ENCODE measurements at regions not wholly inside any gene's neighbourhood (a gene's known extent, or its start where the extent isn't known, plus 50 kb on each side); places are given as distances from the start of the nearest gene placed in this dataset.

DNA sequence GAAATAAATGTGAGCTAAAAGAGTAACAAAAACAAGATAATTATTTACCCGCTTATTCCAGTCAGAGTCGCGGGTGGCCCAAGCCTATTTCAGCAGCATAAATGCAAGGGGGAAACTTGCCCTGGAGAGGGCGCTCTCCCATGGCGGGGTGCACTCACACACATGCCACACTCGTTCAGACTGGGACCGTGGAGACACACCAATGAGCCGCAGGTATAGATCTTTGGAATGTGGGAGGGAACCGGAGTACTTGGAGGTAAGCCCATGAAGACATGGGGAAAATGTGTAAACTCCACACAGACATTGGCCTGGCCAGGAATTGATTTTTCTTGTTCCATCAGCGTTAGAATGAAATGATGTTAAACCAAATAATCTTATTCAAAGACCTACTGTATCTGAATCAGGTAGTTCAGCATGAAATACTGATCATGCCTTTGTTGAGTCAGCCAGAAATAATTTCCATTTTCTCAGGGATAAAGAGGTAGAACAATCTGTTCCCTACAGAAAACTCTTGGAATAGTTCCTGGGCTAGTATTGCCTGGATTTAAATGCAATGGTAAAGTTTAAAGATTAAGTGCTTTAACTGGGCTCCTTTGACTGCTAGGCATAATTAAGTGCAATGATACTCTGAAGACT lies 191.5 kb downstream of the MCHR2 start:
- TF ChIP-seq TAF1 (IDR thresholded peaks at IDR 0.05; ENCODE audit: low read depth) (no peak), FOXM1 (IDR thresholded peaks at IDR 0.05; ENCODE audit: borderline replicate concordance, low read depth) (no peak), EP300 (IDR thresholded peaks at IDR 0.05; ENCODE audit: borderline replicate concordance) (no peak), YY1 (IDR thresholded peaks at IDR 0.05; ENCODE audit: low read depth) (no peak)
- TF ChIP-seq, protein P1, sequence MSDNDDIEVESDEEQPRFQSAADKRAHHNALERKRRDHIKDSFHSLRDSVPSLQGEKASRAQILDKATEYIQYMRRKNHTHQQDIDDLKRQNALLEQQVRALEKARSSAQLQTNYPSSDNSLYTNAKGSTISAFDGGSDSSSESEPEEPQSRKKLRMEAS (IDR thresholded peaks at IDR 0.05) = no peak
- TF ChIP-seq, protein P2, sequence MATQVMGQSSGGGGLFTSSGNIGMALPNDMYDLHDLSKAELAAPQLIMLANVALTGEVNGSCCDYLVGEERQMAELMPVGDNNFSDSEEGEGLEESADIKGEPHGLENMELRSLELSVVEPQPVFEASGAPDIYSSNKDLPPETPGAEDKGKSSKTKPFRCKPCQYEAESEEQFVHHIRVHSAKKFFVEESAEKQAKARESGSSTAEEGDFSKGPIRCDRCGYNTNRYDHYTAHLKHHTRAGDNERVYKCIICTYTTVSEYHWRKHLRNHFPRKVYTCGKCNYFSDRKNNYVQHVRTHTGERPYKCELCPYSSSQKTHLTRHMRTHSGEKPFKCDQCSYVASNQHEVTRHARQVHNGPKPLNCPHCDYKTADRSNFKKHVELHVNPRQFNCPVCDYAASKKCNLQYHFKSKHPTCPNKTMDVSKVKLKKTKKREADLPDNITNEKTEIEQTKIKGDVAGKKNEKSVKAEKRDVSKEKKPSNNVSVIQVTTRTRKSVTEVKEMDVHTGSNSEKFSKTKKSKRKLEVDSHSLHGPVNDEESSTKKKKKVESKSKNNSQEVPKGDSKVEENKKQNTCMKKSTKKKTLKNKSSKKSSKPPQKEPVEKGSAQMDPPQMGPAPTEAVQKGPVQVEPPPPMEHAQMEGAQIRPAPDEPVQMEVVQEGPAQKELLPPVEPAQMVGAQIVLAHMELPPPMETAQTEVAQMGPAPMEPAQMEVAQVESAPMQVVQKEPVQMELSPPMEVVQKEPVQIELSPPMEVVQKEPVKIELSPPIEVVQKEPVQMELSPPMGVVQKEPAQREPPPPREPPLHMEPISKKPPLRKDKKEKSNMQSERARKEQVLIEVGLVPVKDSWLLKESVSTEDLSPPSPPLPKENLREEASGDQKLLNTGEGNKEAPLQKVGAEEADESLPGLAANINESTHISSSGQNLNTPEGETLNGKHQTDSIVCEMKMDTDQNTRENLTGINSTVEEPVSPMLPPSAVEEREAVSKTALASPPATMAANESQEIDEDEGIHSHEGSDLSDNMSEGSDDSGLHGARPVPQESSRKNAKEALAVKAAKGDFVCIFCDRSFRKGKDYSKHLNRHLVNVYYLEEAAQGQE (IDR thresholded peaks at IDR 0.05; ENCODE audit: low read depth) = no peak
- TF ChIP-seq, protein P3, sequence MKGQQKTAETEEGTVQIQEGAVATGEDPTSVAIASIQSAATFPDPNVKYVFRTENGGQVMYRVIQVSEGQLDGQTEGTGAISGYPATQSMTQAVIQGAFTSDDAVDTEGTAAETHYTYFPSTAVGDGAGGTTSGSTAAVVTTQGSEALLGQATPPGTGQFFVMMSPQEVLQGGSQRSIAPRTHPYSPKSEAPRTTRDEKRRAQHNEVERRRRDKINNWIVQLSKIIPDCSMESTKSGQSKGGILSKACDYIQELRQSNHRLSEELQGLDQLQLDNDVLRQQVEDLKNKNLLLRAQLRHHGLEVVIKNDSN (IDR thresholded peaks at IDR 0.05) = no peak
